A172 (cell line): ENCODE measurements at regions not wholly inside any gene's neighbourhood (a gene's known extent, or its start where the extent isn't known, plus 50 kb on each side); places are given as distances from the start of the nearest gene placed in this dataset.

Experiments used
- DNase-seq: peaks from one replicate; pipeline ENCODE4 v3.0.0-alpha.2; 2015; ENCODE audit warnings: low spot score

DNA sequence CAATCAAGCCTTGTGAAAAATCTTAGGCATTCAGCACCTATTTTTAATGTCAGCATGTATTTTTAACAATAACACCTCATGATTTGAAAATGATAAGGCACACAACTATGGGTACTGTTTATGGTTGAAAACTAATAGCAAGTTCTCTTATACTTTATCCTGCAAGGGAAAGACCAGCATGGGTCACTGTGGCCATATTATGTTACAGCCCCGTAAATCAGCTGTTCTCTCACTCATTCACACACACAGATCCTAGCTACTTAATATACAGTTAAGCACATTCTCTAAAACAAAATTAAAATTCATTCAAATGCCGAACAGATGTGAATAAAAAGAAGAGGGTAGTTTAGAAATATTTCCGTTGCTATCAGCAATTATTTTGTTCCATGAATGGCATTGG lies 224.4 kb downstream of the OGFRL1 start:
- DNase-seq: no peak

DNA sequence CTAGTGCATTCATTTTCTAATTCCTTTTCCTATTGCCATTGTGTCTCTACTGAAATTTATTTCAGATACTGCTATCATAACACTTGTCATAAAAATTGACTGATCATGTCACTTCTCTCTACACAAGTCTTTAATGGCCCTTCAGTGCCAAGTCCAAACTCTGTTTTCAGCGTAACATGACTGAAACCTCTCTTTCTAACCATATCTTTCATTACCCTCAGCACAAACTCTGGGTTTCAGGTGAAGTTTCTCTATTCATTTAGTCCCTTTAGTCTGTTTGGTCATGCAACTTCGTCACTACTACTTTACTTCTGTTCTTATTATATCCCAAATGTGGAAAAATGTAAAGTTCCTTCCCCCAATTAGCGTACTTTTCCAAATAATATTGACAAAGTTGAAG lies 234.9 kb downstream of the OGFRL1 start:
- DNase-seq: no peak

- DNase-seq: no peak
Measured at GRCh38 chr6:71524201-71524600, 235.6 kb downstream of the OGFRL1 start.

DNA sequence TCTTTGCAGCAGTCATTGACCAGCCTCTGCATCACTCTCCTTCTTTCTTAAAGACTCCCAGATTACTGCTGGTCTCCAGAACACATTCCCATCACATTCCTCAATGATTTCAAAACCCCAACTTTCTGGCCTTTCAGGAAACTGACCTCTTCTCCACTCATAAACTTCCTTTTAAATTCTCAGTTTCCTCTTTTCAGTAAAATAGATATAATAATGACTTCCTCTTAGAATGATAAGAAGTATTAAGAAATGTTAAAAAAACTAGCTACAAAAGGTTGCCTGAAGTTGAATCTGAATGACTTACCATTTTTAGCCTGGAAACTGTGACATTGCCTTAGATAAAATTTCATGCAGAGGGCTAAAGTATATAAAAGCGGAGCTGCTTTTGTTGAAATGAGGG lies 239.3 kb downstream of the OGFRL1 start:
- DNase-seq: no peak

DNA sequence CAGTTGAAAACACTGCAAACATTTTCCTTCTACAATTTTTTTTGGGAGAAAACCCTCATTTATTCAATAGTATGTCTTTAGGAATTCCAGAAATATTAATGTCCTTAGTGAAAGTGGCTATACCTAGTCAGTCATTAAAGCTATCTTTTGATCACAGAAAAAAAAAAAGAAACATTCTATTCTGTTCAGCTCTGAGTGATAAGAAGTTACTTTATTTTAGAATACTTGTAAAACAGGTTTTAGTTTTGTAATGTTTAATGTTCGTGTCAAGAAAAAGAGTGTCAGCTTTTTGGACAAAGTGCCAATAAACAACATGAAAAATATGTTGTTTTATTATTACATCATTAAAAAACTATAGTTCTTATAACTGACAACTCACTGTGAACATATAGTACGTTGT lies 240.4 kb downstream of the OGFRL1 start:
- no peak for DNase-seq

GRCh38 chr6:71529769-71530168 lies 241.2 kb downstream of the OGFRL1 start:
- no peak for DNase-seq

- no peak for DNase-seq
Measured at GRCh38 chr6:71531006-71531405, 242.4 kb downstream of the OGFRL1 start.

GRCh38 chr6:71531841-71532240 lies 243.2 kb downstream of the OGFRL1 start:
- no peak for DNase-seq

GRCh38 chr6:71533939-71534379 lies 245.3 kb downstream of the OGFRL1 start:
- DNase-seq: peak; percentile 26

GRCh38 chr6:71534921-71535320 lies 246.3 kb downstream of the OGFRL1 start:
- no peak for DNase-seq

- peak; percentile 18 for DNase-seq
Measured at GRCh38 chr6:71537717-71538116, 249.1 kb downstream of the OGFRL1 start.

DNA sequence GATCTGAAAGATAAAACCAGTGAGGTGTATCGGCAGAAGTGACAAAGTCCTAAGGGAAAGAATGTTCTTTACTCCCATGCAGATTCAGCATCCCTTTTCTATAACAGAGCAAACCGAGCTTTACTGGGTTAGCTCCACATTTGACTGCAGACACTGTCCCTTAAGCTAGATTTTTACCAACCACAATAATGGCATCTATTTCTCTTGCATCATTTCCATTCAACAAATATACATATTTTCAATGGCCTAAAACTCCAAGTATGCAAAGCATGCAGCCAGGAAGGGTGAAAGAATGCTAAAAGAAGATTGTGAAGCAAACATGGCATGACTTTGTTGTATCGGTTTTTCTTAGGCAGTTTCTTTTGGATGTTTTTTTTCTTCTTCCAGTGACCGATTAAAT lies 255.4 kb downstream of the OGFRL1 start:
- DNase-seq: peak; percentile 25

DNA sequence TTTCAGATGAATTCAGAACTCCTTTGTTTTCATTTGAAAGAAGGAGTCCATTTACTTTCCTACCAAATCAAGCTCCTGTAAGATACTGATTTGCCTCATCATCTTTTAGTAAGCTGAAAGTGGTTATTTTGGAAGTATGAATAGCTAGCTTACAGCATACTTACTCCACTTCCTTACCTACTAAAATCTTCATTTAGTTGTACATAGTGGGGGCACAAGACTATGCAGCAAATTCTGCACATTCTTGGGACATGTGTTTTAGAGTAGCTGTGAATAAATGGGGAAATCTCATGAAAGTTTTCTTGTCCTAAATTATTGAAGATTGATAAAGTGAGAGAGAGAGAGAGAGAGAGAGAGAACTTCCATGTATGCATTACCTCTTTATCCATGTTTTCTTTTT lies 256.3 kb downstream of the OGFRL1 start:
- DNase-seq: no peak

DNA sequence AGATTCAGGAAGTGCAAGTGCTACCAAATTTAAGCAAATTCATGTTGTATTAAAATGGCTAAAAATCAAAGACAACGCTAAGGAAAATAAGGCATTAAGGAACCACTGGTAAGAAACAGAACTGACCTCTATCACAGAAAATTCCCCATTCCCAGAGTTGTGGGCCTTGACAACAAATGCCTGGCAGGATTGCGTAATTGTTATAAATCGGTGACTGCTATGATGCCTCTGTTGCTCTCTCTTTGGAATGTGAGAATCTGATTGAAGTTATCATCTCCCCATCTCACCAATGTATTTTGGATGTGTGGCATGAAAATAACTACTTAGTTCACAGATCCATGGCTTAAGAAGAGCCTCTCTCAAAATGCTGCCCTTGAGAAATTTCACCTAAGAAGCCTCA lies 257.3 kb downstream of the OGFRL1 start:
- no peak for DNase-seq

DNA sequence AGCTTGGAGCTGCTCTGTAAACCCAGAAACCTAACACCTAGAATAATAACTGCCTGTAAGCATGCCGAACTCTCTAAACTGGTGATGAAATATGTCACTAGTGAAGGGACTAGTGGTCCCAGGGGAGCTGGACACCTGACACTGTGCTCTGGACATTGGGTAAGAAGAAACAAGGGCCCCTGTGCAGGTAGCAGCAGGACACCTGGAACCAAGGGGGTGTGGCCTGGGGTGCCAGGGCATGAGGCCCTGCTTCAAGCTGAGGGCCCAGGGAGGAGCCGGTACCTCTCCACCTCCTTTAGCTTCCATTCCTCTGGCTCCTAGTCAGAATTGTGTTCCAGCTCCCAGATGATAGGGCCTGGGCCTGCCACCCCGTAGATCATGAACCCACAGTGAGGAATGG lies 263.2 kb downstream of the OGFRL1 start:
- DNase-seq: no peak

GRCh38 chr6:71556141-71556540 lies 267.5 kb downstream of the OGFRL1 start:
- DNase-seq: no peak

GRCh38 chr6:71558974-71559373 lies 270.4 kb downstream of the OGFRL1 start:
- DNase-seq: no peak

DNA sequence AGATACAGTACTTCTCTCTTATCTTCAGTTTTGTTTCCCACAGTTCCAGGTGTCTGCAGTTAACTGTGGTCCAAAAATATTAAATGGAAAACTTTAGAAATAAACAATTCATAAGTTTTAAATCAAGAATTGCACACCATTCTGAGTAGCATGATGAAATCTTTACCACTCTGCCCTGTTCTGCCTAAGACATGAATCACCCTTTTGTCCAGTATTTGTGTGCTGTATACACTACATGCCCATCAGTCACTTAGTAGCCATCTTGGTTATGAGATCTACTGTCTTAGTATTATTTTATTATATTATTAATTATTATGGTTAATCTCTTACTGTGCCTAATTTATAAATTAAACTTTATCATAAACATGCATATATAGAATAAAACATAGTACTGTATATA lies 279.0 kb downstream of the OGFRL1 start:
- DNase-seq: no peak

GRCh38 chr6:71577766-71578165 lies 289.2 kb downstream of the OGFRL1 start:
- DNase-seq: no peak

GRCh38 chr6:71579902-71580301 lies 291.3 kb downstream of the OGFRL1 start:
- DNase-seq: no peak

GRCh38 chr6:71582820-71583219 lies 294.2 kb downstream of the OGFRL1 start:
- no peak for DNase-seq

GRCh38 chr6:71584712-71585436 lies 296.3 kb downstream of the OGFRL1 start:
- DNase-seq: no peak

- no peak for DNase-seq
Measured at GRCh38 chr6:71585472-71585871, 296.9 kb downstream of the OGFRL1 start.

DNA sequence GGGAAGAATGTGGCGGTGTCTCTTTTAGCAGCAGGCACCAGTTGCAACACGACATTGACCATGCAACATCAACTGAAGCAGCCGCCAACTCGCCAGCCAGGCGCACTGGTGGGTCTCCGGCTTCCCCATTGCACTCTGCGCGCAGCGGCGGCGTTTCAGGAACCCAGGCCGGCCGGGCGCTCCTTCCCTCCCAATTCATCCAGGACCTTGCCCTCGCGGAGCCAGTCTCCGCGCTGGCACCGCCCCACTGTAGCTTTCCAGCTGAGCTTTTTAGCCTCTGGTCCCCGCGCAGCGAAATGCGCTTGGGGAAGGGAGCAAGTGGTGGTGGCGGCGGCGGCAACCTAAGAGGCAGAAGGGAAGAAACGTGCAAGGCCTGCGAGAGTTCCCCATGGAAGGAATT lies 297.9 kb upstream of the RIMS1 start:
- no peak for DNase-seq
